CD4-positive, alpha-beta T cell (primary cell): ENCODE measurements at regions not wholly inside any gene's neighbourhood (a gene's known extent, or its start where the extent isn't known, plus 50 kb on each side); places are given as distances from the start of the nearest gene placed in this dataset.

ENCODE experiments used
- ATAC-seq: fragments of 200-7000 bp; cut with Tn5 transposase; one replicate; pipeline ENCODE4 v1.10.0; 2022; ENCODE audit warnings: mild to moderate bottlenecking; ENCODE audit not compliant: poor library complexity
- CTCF ChIA-PET: fragments of 350-600 bp; sonication (Branson Sonifier 250); formaldehyde crosslinking; loops from one replicate; lab custom pipeline; 2021; ENCODE audit warnings: antibody characterized with exemption, inconsistent platforms; lab: Charles Lee
- POLR2A ChIA-PET: fragments of 350-600 bp; sonication (Branson Sonifier 250); formaldehyde crosslinking; loops from one replicate; lab custom pipeline; 2021; ENCODE audit warnings: antibody characterized with exemption, inconsistent platforms; lab: Charles Lee
- DNase-seq, 14 experiments: peaks; one replicate each; pipeline ENCODE4 v3.0.0-alpha.2; 2013 to 2020; ENCODE audit warnings: mixed read lengths in 2 of 14
- H3K27ac ChIP-seq, 2 donors: one replicate each; pipeline versions ENCODE4 v1.5.1 to v1.7.0; 2013; ENCODE audit warnings: low read length in 2 of 2, low read depth in 1 of 2, mild to moderate bottlenecking in 1 of 2
- H3K27me3 ChIP-seq, 2 experiments: 1 replicate in 1 of 2; 2 replicates in 1 of 2; pipeline versions ENCODE4 v1.6.1 to v1.7.0; 2013; ENCODE audit warnings: low read length in 2 of 2, control low read depth in 1 of 2, mild to moderate bottlenecking in 1 of 2, moderate library complexity in 1 of 2; ENCODE audit not compliant: insufficient read depth in 2 of 2, control insufficient read depth in 1 of 2
- H3K36me3 ChIP-seq: one replicate; pipeline ENCODE4 v1.6.1; 2013; ENCODE audit warnings: low read length, control low read depth; ENCODE audit not compliant: insufficient read depth
- H3K4me1 ChIP-seq: one replicate; pipeline ENCODE4 v1.6.1; 2013; ENCODE audit warnings: low read length, control low read depth; ENCODE audit not compliant: insufficient read depth
- H3K4me3 ChIP-seq: one replicate; pipeline ENCODE4 v1.5.1; 2013; ENCODE audit warnings: mild to moderate bottlenecking, low read length, moderate library complexity
- H3K9me3 ChIP-seq, 2 experiments: 1 replicate in 1 of 2; 2 replicates in 1 of 2; pipeline versions ENCODE4 v1.6.1 to v1.7.0; 2013; ENCODE audit warnings: low read length in 2 of 2, mild to moderate bottlenecking in 2 of 2, control low read depth in 1 of 2, moderate library complexity in 1 of 2; ENCODE audit not compliant: control insufficient read depth in 1 of 2, insufficient read depth in 1 of 2
- H3K27ac Mint-ChIP-seq: one replicate; pipeline ENCODE4 v1.8.0; 2020; ENCODE audit warnings: mixed read lengths
- H3K27me3 Mint-ChIP-seq: one replicate; pipeline ENCODE4 v1.8.0; 2021; ENCODE audit warnings: mixed read lengths
- H3K36me3 Mint-ChIP-seq: one replicate; pipeline ENCODE4 v1.8.0; 2021; ENCODE audit warnings: low read depth, mixed read lengths
- H3K4me1 Mint-ChIP-seq: one replicate; pipeline ENCODE4 v1.8.0; 2021; ENCODE audit warnings: low read depth, mixed read lengths
- H3K4me3 Mint-ChIP-seq: one replicate; pipeline ENCODE4 v1.8.0; 2020; ENCODE audit warnings: mild to moderate bottlenecking, mixed read lengths
- H3K9me3 Mint-ChIP-seq: one replicate; pipeline ENCODE4 v1.8.0; 2020; ENCODE audit warnings: mixed read lengths
- CTCF ChIP-seq: fragments of 200-600 bp; IDR thresholded peaks from one replicate; pipeline ENCODE4 v1.8.0; 2022; ENCODE audit warnings: antibody characterized with exemption, mild to moderate bottlenecking
- intact Hi-C, 2 experiments: fragments of 100-400 bp; cut with DNase I in 1 of 2; cut with micrococcal nuclease in 1 of 2; formaldehyde crosslinking; loops; one replicate each; pipeline versions ENCODE4 v1.15.1 to v1.9.0; 2023 to 2025; cut with DNase I, micrococcal nuclease

- no peak overlapping the region for H3K4me3 Mint-ChIP-seq
- peaks cover 18% of the 10 kb centered on the region for H3K4me1 Mint-ChIP-seq
- H3K9me3 Mint-ChIP-seq = no peaks in the 10 kb centered on the region
- H3K36me3 ChIP-seq = no peaks in the 10 kb centered on the region
- ATAC-seq = peak; percentile 48
- peak in 3 of 14 experiments; percentile 11 to 21 (median 15) for DNase-seq
- CTCF ChIA-PET = interaction anchor here (2.7 kb wide), 1 partner anchor 246 kb away, joined by 9 read pairs; no protein-coding TSS in a partner anchor
- POLR2A ChIA-PET = no interaction called here
- intact Hi-C loops = loop anchor here (5.0 kb wide), 2 partner anchors 109 to 114 kb away; partner anchors contain the start of gene MBNL2 (in 1 of the 2)
- TF ChIP-seq CTCF = no peak
- H3K36me3 Mint-ChIP-seq = no peaks in the 10 kb centered on the region
- H3K27me3 ChIP-seq = peaks cover 2 to 9% of the 10 kb centered on the region in 2 experiments
- H3K27me3 Mint-ChIP-seq = peaks cover 20% of the 10 kb centered on the region
- H3K27ac ChIP-seq = no peak overlapping the region
- H3K4me3 ChIP-seq = no peak overlapping the region
- H3K9me3 ChIP-seq = no peaks in the 10 kb centered on the region
- H3K27ac Mint-ChIP-seq = no peak overlapping the region
- peaks cover 14% of the 10 kb centered on the region for H3K4me1 ChIP-seq
These were observed 108.7 kb upstream of the MBNL2 start for GRCh38 chr13:97113231-97114001.

- TF ChIP-seq CTCF = no peak
- no peaks in the 10 kb centered on the region for H3K9me3 Mint-ChIP-seq
- no peak overlapping the region for H3K27ac Mint-ChIP-seq
- H3K27me3 Mint-ChIP-seq = peaks cover 25% of the 10 kb centered on the region
- Histone ChIP-seq H3K27ac (no peak overlapping the region), H3K36me3 (no peaks in the 10 kb centered on the region), H3K9me3 (no peaks in the 10 kb centered on the region), H3K4me1 (peaks cover 11% of the 10 kb centered on the region), H3K27me3 (peaks cover 0 to 2% of the 10 kb centered on the region in 2 experiments), H3K4me3 (no peak overlapping the region)
- no peak for DNase-seq
- no peak for ATAC-seq
- intact Hi-C loops = loop anchor here (5.0 kb wide), 2 partner anchors 108 to 113 kb away; partner anchors contain the start of gene MBNL2 (in 1 of the 2)
- H3K4me1 Mint-ChIP-seq = peaks cover 15% of the 10 kb centered on the region
- POLR2A ChIA-PET = no interaction called here
- CTCF ChIA-PET = interaction anchor here (2.7 kb wide), 1 partner anchor 245 kb away, joined by 9 read pairs; no protein-coding TSS in a partner anchor
- no peak overlapping the region for H3K4me3 Mint-ChIP-seq
- H3K36me3 Mint-ChIP-seq = no peaks in the 10 kb centered on the region
These were observed 107.5 kb upstream of the MBNL2 start for GRCh38 chr13:97114651-97115050.

- intact Hi-C loops = no loop called here
- Mint-ChIP-seq H3K9me3 (no peaks in the 10 kb centered on the region), H3K4me3 (no peak overlapping the region), H3K27me3 (peaks cover 26% of the 10 kb centered on the region), H3K36me3 (no peaks in the 10 kb centered on the region), H3K4me1 (peaks cover 9% of the 10 kb centered on the region), H3K27ac (no peak overlapping the region)
- H3K27ac ChIP-seq = no peak overlapping the region
- ChIA-PET CTCF (no interaction called here), POLR2A (no interaction called here)
- peaks cover 5% of the 10 kb centered on the region for H3K4me1 ChIP-seq
- peaks cover 0 to 2% of the 10 kb centered on the region in 2 experiments for H3K27me3 ChIP-seq
- no peaks in the 10 kb centered on the region for H3K36me3 ChIP-seq
- DNase-seq (no peak), ATAC-seq (no peak)
- H3K9me3 ChIP-seq = no peaks in the 10 kb centered on the region
- no peak overlapping the region for H3K4me3 ChIP-seq
- no peak for TF ChIP-seq CTCF
These were observed 105.4 kb upstream of the MBNL2 start for GRCh38 chr13:97116754-97117153.
